ENCODE measurements at regions not wholly inside any gene's neighbourhood (a gene's known extent, or its start where the extent isn't known, plus 50 kb on each side); places are given as distances from the start of the nearest gene placed in this dataset.

GRCh38 chr6:125498606-125499005 is 196.8 kb upstream of the HDDC2 start:
- no peak for DNase-seq

- no peak for DNase-seq
Measured at GRCh38 chr6:125499535-125499934, 197.8 kb upstream of the HDDC2 start.

DNA sequence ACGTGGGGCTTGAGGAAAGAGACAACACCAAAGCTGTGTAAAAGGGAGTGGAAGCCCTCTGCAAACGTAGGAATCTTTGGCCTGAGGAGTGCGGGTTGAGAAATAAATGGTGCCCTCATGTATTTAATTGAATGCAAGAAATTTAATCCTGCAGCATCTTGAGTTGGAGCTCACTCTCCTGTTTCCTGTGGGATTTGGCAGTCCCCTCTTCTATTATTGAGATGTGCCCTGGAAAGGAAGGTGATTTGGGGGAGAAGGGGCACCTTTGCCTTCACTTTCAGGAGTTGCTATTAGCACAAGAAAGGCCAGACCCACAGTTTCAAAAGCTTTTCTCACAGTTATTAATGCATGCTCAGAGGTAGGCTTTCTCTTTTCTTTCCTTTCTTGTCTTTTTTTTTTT is 201.4 kb upstream of the HDDC2 start:
- no peak for DNase-seq

GRCh38 chr6:125507987-125508655 is 206.4 kb upstream of the HDDC2 start:
- no peak for DNase-seq

GRCh38 chr6:125508793-125509192 is 207.0 kb upstream of the HDDC2 start:
- DNase-seq: no peak

- no peak for DNase-seq
Measured at GRCh38 chr6:125509477-125509876, 207.7 kb upstream of the HDDC2 start.

- DNase-seq: no peak
Measured at GRCh38 chr6:125510405-125510804, 208.6 kb upstream of the HDDC2 start.

- peak; percentile 56 for DNase-seq
Measured at GRCh38 chr6:125511809-125512396, 210.1 kb upstream of the HDDC2 start.

DNA sequence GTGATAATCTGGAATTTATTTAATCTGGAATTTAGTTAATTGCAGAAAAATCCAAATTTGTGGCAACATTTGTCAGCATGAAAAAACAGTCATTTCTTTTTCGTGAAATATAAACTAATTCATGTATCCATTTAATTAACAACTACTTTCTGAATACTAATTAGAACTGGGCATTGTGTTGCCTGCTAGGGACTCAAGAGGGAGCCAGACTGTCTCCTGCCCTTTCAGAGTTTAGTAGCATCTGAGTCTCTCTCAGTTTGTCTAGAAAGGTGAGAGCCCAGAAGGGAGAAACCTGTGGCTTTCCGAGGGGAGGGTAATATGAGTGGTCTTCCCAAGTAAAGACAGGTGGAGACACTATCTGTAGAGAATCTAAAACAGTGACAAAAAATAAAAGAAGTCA is 210.9 kb upstream of the HDDC2 start:
- no peak for DNase-seq

DNA sequence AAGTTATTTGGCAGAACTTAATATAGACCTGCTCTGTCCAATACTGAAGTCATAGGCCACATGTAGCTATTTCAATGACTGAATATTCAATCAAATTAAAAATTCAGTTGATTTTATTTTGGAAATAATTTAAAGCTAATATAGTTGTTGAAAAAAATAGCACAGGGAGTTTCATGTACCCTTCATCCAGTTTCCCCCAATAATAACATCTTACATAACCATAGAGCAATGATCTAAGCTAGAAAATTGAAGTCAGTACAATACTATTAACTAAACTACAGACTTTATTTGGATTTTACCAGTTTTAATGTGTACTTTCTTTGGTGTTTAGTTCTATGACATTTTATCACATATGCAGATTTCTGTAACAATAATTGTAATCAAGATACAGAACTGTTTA is 212.2 kb upstream of the HDDC2 start:
- no peak for DNase-seq

- no peak for DNase-seq
Measured at GRCh38 chr6:125516644-125517043, 214.9 kb upstream of the HDDC2 start.

DNA sequence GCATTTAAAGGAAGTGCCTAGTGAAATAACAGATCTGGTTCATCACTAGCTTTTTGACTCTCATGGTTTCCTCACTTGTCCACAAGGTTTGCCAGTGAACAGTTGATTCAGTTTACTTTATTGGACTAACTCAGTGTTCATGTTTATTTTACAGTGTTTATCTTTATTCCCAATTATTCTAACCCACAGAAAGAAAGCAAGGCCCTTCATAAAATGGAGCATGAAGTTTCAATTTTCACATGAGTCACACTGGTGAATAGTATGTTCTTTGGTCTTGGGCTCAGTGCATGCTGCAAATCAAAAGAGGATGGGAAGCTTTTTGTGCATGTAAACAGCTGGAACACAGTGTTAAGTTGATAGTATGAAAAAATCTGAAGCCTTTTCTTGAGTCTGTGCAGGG is 217.6 kb upstream of the HDDC2 start:
- DNase-seq: no peak

GRCh38 chr6:125524356-125524755 is 222.6 kb upstream of the HDDC2 start:
- DNase-seq: no peak

DNA sequence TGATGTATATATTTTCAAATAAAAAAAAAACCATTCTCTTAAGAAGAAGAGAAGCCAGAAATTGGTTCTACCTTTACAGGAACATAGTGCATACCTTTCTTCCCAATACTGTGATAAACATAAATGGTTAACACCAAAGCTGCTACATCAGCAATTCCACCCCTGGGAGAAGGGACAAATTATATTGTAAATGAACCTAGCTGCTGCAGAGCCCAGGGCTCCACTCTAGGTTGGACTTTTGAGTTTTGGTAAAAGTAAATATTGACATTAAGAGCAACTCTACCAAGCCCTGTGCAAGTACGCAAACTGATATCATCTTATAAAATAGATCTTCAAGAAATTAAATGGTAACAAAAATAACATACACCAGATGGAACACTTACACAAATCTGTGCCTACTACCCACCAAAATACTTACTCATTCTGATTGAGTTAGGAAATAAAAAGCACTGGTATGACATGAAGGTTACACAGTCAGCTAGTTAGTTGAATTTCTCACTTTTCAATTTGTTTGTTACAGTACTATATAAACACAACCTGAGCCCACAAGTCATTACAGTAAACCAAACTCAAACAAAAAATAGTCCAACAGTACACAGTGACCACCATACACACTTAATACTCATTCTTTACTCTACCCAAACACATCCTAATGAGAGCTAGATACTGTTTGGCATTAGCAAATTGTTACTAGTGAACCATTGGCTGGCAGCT is 223.3 kb upstream of the HEY2 start:
- no peak for DNase-seq

- DNase-seq: peak; percentile 97
Measured at GRCh38 chr6:125528621-125529041, 220.8 kb upstream of the HEY2 start.

GRCh38 chr6:125529061-125529460 is 220.4 kb upstream of the HEY2 start:
- DNase-seq: peak; percentile 71

DNA sequence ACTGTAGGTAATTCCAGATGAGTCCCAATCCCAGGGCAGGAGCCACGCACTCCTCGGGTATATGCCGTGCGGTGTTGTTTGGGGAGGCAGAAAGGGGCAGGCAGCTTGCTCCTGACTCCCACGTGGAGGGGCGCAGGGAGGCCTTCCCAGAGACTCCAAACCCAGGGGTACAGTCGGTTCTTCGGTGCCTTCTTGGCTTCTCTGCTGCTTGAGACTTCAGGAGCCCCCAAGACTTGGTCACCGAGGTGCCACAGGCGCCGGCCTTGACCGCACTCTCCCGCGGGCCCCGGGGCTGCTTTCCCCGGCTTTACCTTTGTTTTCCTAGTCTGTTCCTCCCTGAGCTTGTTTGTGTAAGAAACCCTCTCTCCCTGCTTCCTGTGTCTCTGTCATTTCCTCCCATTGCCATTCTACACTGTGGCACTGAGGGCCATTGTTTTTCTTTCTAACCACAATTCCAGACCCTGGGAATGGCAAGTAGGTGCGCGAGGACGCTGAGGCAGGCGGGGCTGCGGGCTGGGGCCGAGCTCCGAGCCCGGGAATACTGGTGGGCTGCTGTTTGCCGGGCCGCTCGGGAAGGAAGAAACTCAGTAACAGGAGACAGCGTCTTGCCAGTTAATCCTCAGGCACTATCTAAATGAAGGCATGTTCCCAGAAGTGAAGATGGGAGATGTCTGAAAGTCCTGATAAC is 215.6 kb upstream of the HEY2 start:
- DNase-seq: peak; percentile 97

DNA sequence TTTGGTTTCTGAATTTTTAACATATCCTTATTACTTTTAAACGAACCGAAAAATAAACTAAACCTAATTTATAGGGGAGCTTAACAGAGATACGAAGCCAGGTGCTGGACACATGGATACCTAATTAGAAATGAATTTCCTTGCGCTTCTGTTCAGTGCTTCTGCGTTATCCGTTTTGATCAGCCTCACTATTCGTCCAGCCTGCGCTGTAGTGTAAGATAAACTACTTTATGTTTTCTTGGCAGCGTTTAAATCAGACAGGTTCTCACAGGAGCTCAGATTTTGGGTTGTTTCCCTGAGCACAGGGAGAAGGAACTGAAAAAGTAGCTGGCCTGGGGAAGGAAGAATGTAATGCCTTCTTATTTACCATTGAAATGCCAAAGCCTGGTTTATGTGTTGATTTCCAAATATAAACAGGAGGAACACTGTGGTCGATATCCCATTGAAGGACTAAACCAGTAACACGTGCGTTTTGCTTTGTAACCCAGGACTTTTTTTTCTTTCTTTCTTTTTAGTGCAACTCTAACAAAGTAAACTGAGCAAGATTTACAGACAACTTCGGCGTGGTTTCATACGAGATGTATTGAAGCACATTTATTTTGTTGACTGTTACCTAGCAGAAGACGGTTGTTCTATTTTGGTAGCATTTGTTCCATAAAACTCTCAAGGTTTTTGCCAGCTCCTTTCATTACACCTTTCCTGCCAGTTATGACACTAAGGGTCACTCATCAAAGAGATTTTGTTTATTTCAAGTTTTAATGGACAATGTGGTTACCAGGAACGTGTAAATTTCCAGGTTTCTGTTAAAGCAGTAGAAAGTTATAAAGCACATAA is 214.8 kb upstream of the HEY2 start:
- DNase-seq: no peak

- no peak for DNase-seq
Measured at GRCh38 chr6:125537090-125537489, 212.3 kb upstream of the HEY2 start.

DNA sequence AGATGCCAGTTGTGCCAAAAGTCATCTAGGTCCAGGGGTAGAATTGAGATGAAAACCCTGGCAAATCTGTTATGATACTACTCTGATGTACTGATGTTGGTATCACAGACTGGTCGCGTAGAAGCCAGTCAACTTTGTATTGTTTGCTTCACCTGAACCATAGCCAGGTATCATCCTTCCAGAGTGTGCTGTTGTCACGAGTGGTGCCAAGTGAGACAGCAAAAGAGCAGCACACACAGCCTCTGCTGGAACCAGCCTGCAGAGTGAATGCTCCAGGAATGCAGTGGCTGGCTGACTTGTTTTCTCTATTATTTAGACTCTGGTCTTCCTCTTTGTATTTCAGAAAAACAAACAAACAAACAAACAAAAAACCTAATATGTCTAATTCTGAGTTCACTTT is 209.5 kb upstream of the HEY2 start:
- DNase-seq: no peak

DNA sequence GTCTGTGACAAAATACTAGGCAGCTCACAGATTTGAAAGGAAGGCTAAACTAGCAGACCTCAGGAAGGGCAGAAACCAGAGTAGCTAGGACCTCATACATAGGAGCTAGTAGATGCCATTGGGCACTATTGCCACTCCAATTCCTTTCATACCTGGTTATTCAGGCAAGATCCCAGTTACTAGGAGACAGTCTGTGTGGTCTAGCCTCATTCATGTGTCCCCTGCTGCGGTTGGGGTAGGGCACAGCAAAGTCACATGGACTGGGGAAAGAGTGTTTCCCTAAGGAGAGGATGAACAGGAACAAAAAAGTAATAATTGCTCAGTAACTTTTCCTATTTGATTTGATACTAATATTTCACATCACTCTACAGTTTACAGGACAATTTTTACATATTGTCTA is 204.6 kb upstream of the HEY2 start:
- DNase-seq: no peak

DNA sequence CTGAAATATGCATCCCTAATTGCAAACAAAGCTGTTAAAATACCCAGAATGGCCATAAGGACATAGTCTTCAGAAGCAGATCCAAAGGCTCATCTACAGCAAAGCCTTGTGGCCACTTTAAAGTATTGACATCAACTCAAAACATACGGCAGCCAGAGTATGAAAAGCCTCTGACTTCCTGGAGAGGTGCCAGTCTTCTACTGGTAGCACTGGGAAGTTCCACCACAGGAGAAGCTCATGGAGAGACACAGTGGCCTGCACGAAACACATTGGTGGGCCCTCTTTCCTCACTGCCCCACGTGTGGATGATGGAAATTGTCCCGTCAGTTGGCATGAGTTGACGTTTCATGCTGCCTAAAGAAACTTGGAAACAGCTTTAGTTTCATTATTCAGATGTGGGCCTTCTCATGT is 202.6 kb upstream of the HEY2 start:
- no peak for DNase-seq

GRCh38 chr6:125547381-125547780 is 202.1 kb upstream of the HEY2 start:
- DNase-seq: no peak
